ENCODE measurements at regions not wholly inside any gene's neighbourhood (a gene's known extent, or its start where the extent isn't known, plus 50 kb on each side); places are given as distances from the start of the nearest gene placed in this dataset.

- no peak for TF ChIP-seq POLR2A (IDR thresholded peaks at IDR 0.05; ENCODE audit: borderline replicate concordance, extremely low read depth, insufficient read depth, insufficient read length)
- TF ChIP-seq, protein P1, sequence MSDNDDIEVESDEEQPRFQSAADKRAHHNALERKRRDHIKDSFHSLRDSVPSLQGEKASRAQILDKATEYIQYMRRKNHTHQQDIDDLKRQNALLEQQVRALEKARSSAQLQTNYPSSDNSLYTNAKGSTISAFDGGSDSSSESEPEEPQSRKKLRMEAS (IDR thresholded peaks at IDR 0.05), result no peak
- no peak for TF ChIP-seq TCF7L2 (IDR thresholded peaks at IDR 0.05; ENCODE audit: borderline replicate concordance, extremely low read depth, insufficient read depth, insufficient read length)
- no peak for TF ChIP-seq POLR2AphosphoS5 (IDR thresholded peaks at IDR 0.05; ENCODE audit: low read depth, low read length)
- TF ChIP-seq CTCF (IDR thresholded peaks at IDR 0.05 in 2 of 3, conservative IDR thresholded peaks at IDR 0.05 in 1 of 3; ENCODE audit: borderline replicate concordance in 1 of 3, insufficient read depth in 1 of 3, low read depth in 2 of 3, low read length in 2 of 3), result no peak
- no peak for TF ChIP-seq SRF (IDR thresholded peaks at IDR 0.05; ENCODE audit: low read depth)
- TF ChIP-seq, protein P2, sequence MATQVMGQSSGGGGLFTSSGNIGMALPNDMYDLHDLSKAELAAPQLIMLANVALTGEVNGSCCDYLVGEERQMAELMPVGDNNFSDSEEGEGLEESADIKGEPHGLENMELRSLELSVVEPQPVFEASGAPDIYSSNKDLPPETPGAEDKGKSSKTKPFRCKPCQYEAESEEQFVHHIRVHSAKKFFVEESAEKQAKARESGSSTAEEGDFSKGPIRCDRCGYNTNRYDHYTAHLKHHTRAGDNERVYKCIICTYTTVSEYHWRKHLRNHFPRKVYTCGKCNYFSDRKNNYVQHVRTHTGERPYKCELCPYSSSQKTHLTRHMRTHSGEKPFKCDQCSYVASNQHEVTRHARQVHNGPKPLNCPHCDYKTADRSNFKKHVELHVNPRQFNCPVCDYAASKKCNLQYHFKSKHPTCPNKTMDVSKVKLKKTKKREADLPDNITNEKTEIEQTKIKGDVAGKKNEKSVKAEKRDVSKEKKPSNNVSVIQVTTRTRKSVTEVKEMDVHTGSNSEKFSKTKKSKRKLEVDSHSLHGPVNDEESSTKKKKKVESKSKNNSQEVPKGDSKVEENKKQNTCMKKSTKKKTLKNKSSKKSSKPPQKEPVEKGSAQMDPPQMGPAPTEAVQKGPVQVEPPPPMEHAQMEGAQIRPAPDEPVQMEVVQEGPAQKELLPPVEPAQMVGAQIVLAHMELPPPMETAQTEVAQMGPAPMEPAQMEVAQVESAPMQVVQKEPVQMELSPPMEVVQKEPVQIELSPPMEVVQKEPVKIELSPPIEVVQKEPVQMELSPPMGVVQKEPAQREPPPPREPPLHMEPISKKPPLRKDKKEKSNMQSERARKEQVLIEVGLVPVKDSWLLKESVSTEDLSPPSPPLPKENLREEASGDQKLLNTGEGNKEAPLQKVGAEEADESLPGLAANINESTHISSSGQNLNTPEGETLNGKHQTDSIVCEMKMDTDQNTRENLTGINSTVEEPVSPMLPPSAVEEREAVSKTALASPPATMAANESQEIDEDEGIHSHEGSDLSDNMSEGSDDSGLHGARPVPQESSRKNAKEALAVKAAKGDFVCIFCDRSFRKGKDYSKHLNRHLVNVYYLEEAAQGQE (IDR thresholded peaks at IDR 0.05; ENCODE audit: low read depth), result no peak
- no peak for TF ChIP-seq SP1 (IDR thresholded peaks at IDR 0.05; ENCODE audit: low read depth)
- no peak for TF ChIP-seq JUND (IDR thresholded peaks at IDR 0.05)
- TF ChIP-seq YY1 (IDR thresholded peaks at IDR 0.05; ENCODE audit: extremely low read depth, insufficient replicate concordance, low read depth, low read length), result no peak
Observed at GRCh38 chr13:73293913-73294523, 235.2 kb downstream of the KLF5 start.

All from HCT116 (cell line).